Adrenal gland (tissue), 5 donors: ENCODE measurements at regions not wholly inside any gene's neighbourhood (a gene's known extent, or its start where the extent isn't known, plus 50 kb on each side); places are given as distances from the start of the nearest gene placed in this dataset.

Source experiments
- CTCF ChIP-seq, 6 experiments: fragments of 450-650 bp in 4 of 6; fragments of 200-600 bp in 2 of 6; sonication (generic) in 1 of 6; IDR thresholded peaks; 1 replicate in 5 of 6; 2 replicates in 1 of 6; pipeline versions ENCODE4 v1.5.1 to v1.8.0; 2016 to 2021; ENCODE audit warnings: antibody characterized with exemption in 6 of 6, mild to moderate bottlenecking in 2 of 6, moderate library complexity in 1 of 6
- POLR2A ChIP-seq, 2 donors: fragments of 450-650 bp; IDR thresholded peaks; one replicate each; pipeline ENCODE4 v1.6.1; 2017; ENCODE audit warnings: antibody characterized with exemption in 2 of 2, mild to moderate bottlenecking in 2 of 2, moderate library complexity in 1 of 2
- donor health status: DM: no; HTN: no; CAD: no.

- TF ChIP-seq CTCF (IDR thresholded peaks at IDR 0.05) (no peak), POLR2A (IDR thresholded peaks at IDR 0.05) (no peak)
Observed at GRCh38 chr12:74900232-74900631, 309.4 kb downstream of the KCNC2 start.
